ENCODE measurements at regions not wholly inside any gene's neighbourhood (a gene's known extent, or its start where the extent isn't known, plus 50 kb on each side); places are given as distances from the start of the nearest gene placed in this dataset.

DNA sequence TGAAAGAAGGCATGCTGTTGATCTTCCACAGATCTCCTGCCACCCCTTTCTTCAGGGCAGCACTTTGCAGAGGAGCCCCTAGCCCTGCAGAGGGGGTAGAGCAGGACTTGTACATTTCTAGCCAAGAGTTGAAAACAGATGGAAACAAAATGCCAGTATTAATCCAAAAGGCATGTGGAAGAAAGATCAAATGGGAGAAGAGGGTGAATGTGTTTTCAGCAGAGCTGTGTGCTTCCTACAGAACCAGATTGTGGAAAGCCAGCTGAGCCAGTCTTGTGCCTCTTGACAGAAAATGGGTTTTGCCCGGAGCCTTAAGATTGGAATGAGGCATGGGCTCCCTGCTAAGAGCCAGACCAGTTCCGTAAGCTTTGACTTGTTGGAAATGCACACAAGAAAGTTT, 105.2 kb upstream of the TSPAN2 start:
- no peak overlapping the region for H2AFZ ChIP-seq (ENCODE audit: low read length)
- BruUV-seq (replicated peaks) = no TSS peak
- intact Hi-C loops (cut with micrococcal nuclease; ENCODE audit: unreplicated experiment) = no loop called here
- TF ChIP-seq, protein P1, sequence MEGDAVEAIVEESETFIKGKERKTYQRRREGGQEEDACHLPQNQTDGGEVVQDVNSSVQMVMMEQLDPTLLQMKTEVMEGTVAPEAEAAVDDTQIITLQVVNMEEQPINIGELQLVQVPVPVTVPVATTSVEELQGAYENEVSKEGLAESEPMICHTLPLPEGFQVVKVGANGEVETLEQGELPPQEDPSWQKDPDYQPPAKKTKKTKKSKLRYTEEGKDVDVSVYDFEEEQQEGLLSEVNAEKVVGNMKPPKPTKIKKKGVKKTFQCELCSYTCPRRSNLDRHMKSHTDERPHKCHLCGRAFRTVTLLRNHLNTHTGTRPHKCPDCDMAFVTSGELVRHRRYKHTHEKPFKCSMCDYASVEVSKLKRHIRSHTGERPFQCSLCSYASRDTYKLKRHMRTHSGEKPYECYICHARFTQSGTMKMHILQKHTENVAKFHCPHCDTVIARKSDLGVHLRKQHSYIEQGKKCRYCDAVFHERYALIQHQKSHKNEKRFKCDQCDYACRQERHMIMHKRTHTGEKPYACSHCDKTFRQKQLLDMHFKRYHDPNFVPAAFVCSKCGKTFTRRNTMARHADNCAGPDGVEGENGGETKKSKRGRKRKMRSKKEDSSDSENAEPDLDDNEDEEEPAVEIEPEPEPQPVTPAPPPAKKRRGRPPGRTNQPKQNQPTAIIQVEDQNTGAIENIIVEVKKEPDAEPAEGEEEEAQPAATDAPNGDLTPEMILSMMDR (conservative IDR thresholded peaks at IDR 0.05; ENCODE audit: low read length) = no peak
- TF ChIP-seq EZH2phosphoT487 (IDR thresholded peaks at IDR 0.05; ENCODE audit: borderline replicate concordance, low read depth, low read length) = no peak
- no peak for DNase-seq (ENCODE audit: low spot score)
- POLR2A ChIA-PET = no interaction called here
- H3K27ac ChIP-seq (ENCODE audit: low read depth, low read length, poor library complexity, severe bottlenecking) = no peak overlapping the region
- no peaks in the 10 kb centered on the region for H3K9me2 ChIP-seq (ENCODE audit: insufficient read depth, low read length)
- H3K4me3 ChIP-seq (ENCODE audit: low read depth, low read length, poor library complexity, severe bottlenecking) = no peak overlapping the region
- H3K79me2 ChIP-seq (ENCODE audit: insufficient read depth, low read depth, low read length) = no peaks in the 10 kb centered on the region
- H3K9me3 ChIP-seq (ENCODE audit: low read length) = no peaks in the 10 kb centered on the region
- H4K20me1 ChIP-seq (ENCODE audit: insufficient read depth, low read length) = no peaks in the 10 kb centered on the region
- no peaks in the 10 kb centered on the region for H3K36me3 ChIP-seq (ENCODE audit: insufficient read depth, low read length)
- H3K4me1 ChIP-seq (ENCODE audit: insufficient read depth, low read length, poor library complexity, severe bottlenecking) = no peaks in the 10 kb centered on the region
- no peak overlapping the region for H3K4me2 ChIP-seq (ENCODE audit: low read length)
- CTCF ChIA-PET (ENCODE audit: unreplicated experiment) = no interaction called here

GRCh38 chr1:115193046-115193828, 103.9 kb upstream of the TSPAN2 start:
- Histone ChIP-seq H3K4me3 (ENCODE audit: low read depth, low read length, poor library complexity, severe bottlenecking) (no peak overlapping the region), H3K36me3 (ENCODE audit: insufficient read depth, low read length) (no peaks in the 10 kb centered on the region), H3K4me1 (ENCODE audit: insufficient read depth, low read length, poor library complexity, severe bottlenecking) (no peaks in the 10 kb centered on the region), H3K4me2 (ENCODE audit: low read length) (no peak overlapping the region), H3K79me2 (ENCODE audit: insufficient read depth, low read depth, low read length) (no peaks in the 10 kb centered on the region), H3K9me2 (ENCODE audit: insufficient read depth, low read length) (no peaks in the 10 kb centered on the region), H3K27ac (ENCODE audit: low read depth, low read length, poor library complexity, severe bottlenecking) (no peak overlapping the region), H2AFZ (ENCODE audit: low read length) (no peak overlapping the region), H3K9me3 (ENCODE audit: low read length) (no peaks in the 10 kb centered on the region), H4K20me1 (ENCODE audit: insufficient read depth, low read length) (no peaks in the 10 kb centered on the region)
- no peak for DNase-seq (ENCODE audit: low spot score)
- TF ChIP-seq, protein P1 (conservative IDR thresholded peaks at IDR 0.05; ENCODE audit: low read length) = no peak
- TF ChIP-seq EZH2phosphoT487 (IDR thresholded peaks at IDR 0.05; ENCODE audit: borderline replicate concordance, low read depth, low read length) = no peak
- intact Hi-C loops (cut with micrococcal nuclease; ENCODE audit: unreplicated experiment) = no loop called here
- POLR2A ChIA-PET = interaction anchor here (0.6 kb wide), 2 partner anchors 27 to 1433 kb away, joined by 4 to 11 read pairs; no protein-coding TSS in a partner anchor
- CTCF ChIA-PET (ENCODE audit: unreplicated experiment) = no interaction called here
- BruUV-seq (replicated peaks) = no TSS peak

GRCh38 chr1:115192200-115192767, 103.0 kb upstream of the TSPAN2 start:
- BruUV-seq (replicated peaks) = no TSS peak

More at GRCh38 chr1:115192200-115192767, 103.0 kb upstream of the TSPAN2 start:
- no peaks in the 10 kb centered on the region for H3K4me1 ChIP-seq (ENCODE audit: insufficient read depth, low read length, poor library complexity, severe bottlenecking)
- H3K4me3 ChIP-seq (ENCODE audit: low read depth, low read length, poor library complexity, severe bottlenecking) = no peak overlapping the region
- H4K20me1 ChIP-seq (ENCODE audit: insufficient read depth, low read length) = no peaks in the 10 kb centered on the region
- POLR2A ChIA-PET = interaction anchor here (0.6 to 0.7 kb wide), 2 partner anchors 28 to 437 kb away, joined by 4 read pairs; no protein-coding TSS in a partner anchor
- H3K4me2 ChIP-seq (ENCODE audit: low read length) = no peak overlapping the region
- no peaks in the 10 kb centered on the region for H3K9me3 ChIP-seq (ENCODE audit: low read length)
- intact Hi-C loops (cut with micrococcal nuclease; ENCODE audit: unreplicated experiment) = no loop called here
- no peak overlapping the region for H3K27ac ChIP-seq (ENCODE audit: low read depth, low read length, poor library complexity, severe bottlenecking)
- H3K9me2 ChIP-seq (ENCODE audit: insufficient read depth, low read length) = no peaks in the 10 kb centered on the region
- TF ChIP-seq, protein P1 (conservative IDR thresholded peaks at IDR 0.05; ENCODE audit: low read length) = no peak
- no peak for TF ChIP-seq EZH2phosphoT487 (IDR thresholded peaks at IDR 0.05; ENCODE audit: borderline replicate concordance, low read depth, low read length)
- H3K36me3 ChIP-seq (ENCODE audit: insufficient read depth, low read length) = no peaks in the 10 kb centered on the region
- no peak for DNase-seq (ENCODE audit: low spot score)
- CTCF ChIA-PET (ENCODE audit: unreplicated experiment) = no interaction called here
- no peak overlapping the region for H2AFZ ChIP-seq (ENCODE audit: low read length)
- H3K79me2 ChIP-seq (ENCODE audit: insufficient read depth, low read depth, low read length) = no peaks in the 10 kb centered on the region

All from OCI-LY7 (cell line).